NCI-H345 (cell line): ENCODE measurements at regions not wholly inside any gene's neighbourhood (a gene's known extent, or its start where the extent isn't known, plus 50 kb on each side); places are given as distances from the start of the nearest gene placed in this dataset.

ENCODE experiments used
- DNase-seq: peaks from one replicate; lab custom pipeline; 2025; lab: John Stamatoyannopoulos, UW

- DNase-seq: no peak
Observed at GRCh38 chr10:133035952-133036351, 51.8 kb upstream of the ADGRA1 start.

- DNase-seq: no peak
Observed at GRCh38 chr10:133034762-133035161, 53.0 kb upstream of the ADGRA1 start.

- no peak for DNase-seq
Observed at GRCh38 chr10:133034092-133034491, 53.6 kb upstream of the ADGRA1 start.

- no peak for DNase-seq
Observed at GRCh38 chr10:133033742-133034048, 54.0 kb upstream of the ADGRA1 start.

GRCh38 chr10:133032976-133033741 lies 54.6 kb upstream of the ADGRA1 start:
- no peak for DNase-seq

- DNase-seq: no peak
Observed at GRCh38 chr10:133032231-133032630, 55.5 kb upstream of the ADGRA1 start.

- no peak for DNase-seq
Observed at GRCh38 chr10:133031541-133032125, 56.1 kb upstream of the ADGRA1 start.

GRCh38 chr10:133030781-133031180 lies 56.9 kb upstream of the ADGRA1 start:
- peak; percentile 28 for DNase-seq

GRCh38 chr10:133030126-133030525 lies 57.6 kb upstream of the ADGRA1 start:
- DNase-seq: no peak

GRCh38 chr10:133028956-133029355 lies 58.8 kb upstream of the ADGRA1 start:
- DNase-seq: no peak

GRCh38 chr10:133028158-133028557 lies 59.6 kb upstream of the ADGRA1 start:
- DNase-seq: no peak

GRCh38 chr10:133027482-133027881 lies 60.2 kb upstream of the ADGRA1 start:
- DNase-seq: no peak

GRCh38 chr10:133026726-133027395 lies 60.9 kb upstream of the ADGRA1 start:
- DNase-seq: no peak

GRCh38 chr10:133026171-133026570 lies 61.6 kb upstream of the ADGRA1 start:
- DNase-seq: no peak

GRCh38 chr10:133025558-133026090 lies 62.1 kb upstream of the ADGRA1 start:
- DNase-seq: no peak

GRCh38 chr10:133024704-133025557 lies 62.8 kb upstream of the ADGRA1 start:
- DNase-seq: no peak

- DNase-seq: no peak
Observed at GRCh38 chr10:133023216-133023843, 64.4 kb upstream of the ADGRA1 start.

- DNase-seq: no peak
Observed at GRCh38 chr10:133022776-133023100, 65.0 kb upstream of the ADGRA1 start.

GRCh38 chr10:133021963-133022775 lies 65.6 kb upstream of the ADGRA1 start:
- DNase-seq: no peak

GRCh38 chr10:133021116-133021962 lies 66.4 kb upstream of the ADGRA1 start:
- no peak for DNase-seq
